ACC112 (cell line): ENCODE measurements at regions not wholly inside any gene's neighbourhood (a gene's known extent, or its start where the extent isn't known, plus 50 kb on each side); places are given as distances from the start of the nearest gene placed in this dataset.

Experiments
- H2AFZ ChIP-seq: fragments of 200-600 bp; sonication (generic); one replicate; pipeline ENCODE4 v1.6.0; 2017; ENCODE audit warnings: antibody characterized with exemption, low read length; ENCODE audit not compliant: unreplicated experiment
- H3K27ac ChIP-seq: fragments of 200-600 bp; sonication (generic); 2 replicates; pipeline ENCODE4 v1.5.1; 2014; ENCODE audit warnings: low read depth, mild to moderate bottlenecking, antibody characterized with exemption, low read length, moderate library complexity
- H3K27me3 ChIP-seq: fragments of 200-600 bp; sonication (generic); 2 replicates; pipeline ENCODE4 v1.6.1; 2014; ENCODE audit warnings: mild to moderate bottlenecking, antibody characterized with exemption, low read length, moderate library complexity, mixed read lengths; ENCODE audit not compliant: insufficient read depth
- H3K36me3 ChIP-seq: fragments of 200-600 bp; sonication (generic); 2 replicates; pipeline ENCODE4 v1.6.1; 2016; ENCODE audit warnings: mild to moderate bottlenecking, antibody characterized with exemption, low read length, moderate library complexity, mixed read lengths; ENCODE audit not compliant: insufficient read depth
- H3K4me1 ChIP-seq: fragments of 200-600 bp; sonication (generic); one replicate; pipeline ENCODE4 v1.6.1; 2016; ENCODE audit warnings: low read length, mixed read lengths; ENCODE audit not compliant: insufficient read depth, unreplicated experiment, control insufficient read depth
- H3K4me3 ChIP-seq: fragments of 200-600 bp; sonication (generic); 2 replicates; pipeline ENCODE4 v1.5.1; 2014; ENCODE audit warnings: mild to moderate bottlenecking, low read depth, low read length
- H3K79me2 ChIP-seq: fragments of 200-600 bp; sonication (generic); one replicate; pipeline ENCODE4 v1.6.0; 2016; ENCODE audit warnings: low read length; ENCODE audit not compliant: control insufficient read depth, unreplicated experiment, insufficient read depth

- no peaks in the 10 kb centered on the region for H3K79me2 ChIP-seq
- H3K4me3 ChIP-seq, result no peak overlapping the region
- no peak overlapping the region for H3K27ac ChIP-seq
- H3K27me3 ChIP-seq, result no peaks in the 10 kb centered on the region
- no peak overlapping the region for H2AFZ ChIP-seq
- H3K4me1 ChIP-seq, result peaks cover 12% of the 10 kb centered on the region
- no peaks in the 10 kb centered on the region for H3K36me3 ChIP-seq
Observed at GRCh38 chr5:112112346-112112745, 306.7 kb downstream of the EPB41L4A start.

GRCh38 chr5:112109331-112110007 lies 309.6 kb downstream of the EPB41L4A start:
- no peaks in the 10 kb centered on the region for H3K36me3 ChIP-seq
- no peak overlapping the region for H2AFZ ChIP-seq
- H3K79me2 ChIP-seq, result no peaks in the 10 kb centered on the region
- peaks cover 12% of the 10 kb centered on the region for H3K4me1 ChIP-seq
- no peak overlapping the region for H3K27ac ChIP-seq
- H3K4me3 ChIP-seq, result no peak overlapping the region
- no peaks in the 10 kb centered on the region for H3K27me3 ChIP-seq

GRCh38 chr5:112106878-112107277 lies 312.2 kb downstream of the EPB41L4A start:
- Histone ChIP-seq H3K4me3 (no peak overlapping the region), H3K27me3 (no peaks in the 10 kb centered on the region), H3K27ac (no peak overlapping the region), H2AFZ (no peak overlapping the region), H3K79me2 (no peaks in the 10 kb centered on the region), H3K36me3 (no peaks in the 10 kb centered on the region), H3K4me1 (peaks cover 12% of the 10 kb centered on the region)

- Histone ChIP-seq H3K27me3 (no peaks in the 10 kb centered on the region), H3K36me3 (no peaks in the 10 kb centered on the region), H3K27ac (no peak overlapping the region), H3K4me3 (no peak overlapping the region), H3K79me2 (no peaks in the 10 kb centered on the region), H2AFZ (peak overlapping the region; percentile 41), H3K4me1 (no peaks in the 10 kb centered on the region)
Observed at GRCh38 chr5:112097768-112098167, 321.3 kb downstream of the EPB41L4A start.

GRCh38 chr5:112087222-112087621 lies 330.2 kb upstream of the NREP start:
- H3K27me3 ChIP-seq, result no peaks in the 10 kb centered on the region
- no peaks in the 10 kb centered on the region for H3K4me1 ChIP-seq
- no peak overlapping the region for H2AFZ ChIP-seq
- no peak overlapping the region for H3K4me3 ChIP-seq
- no peak overlapping the region for H3K27ac ChIP-seq
- H3K79me2 ChIP-seq, result no peaks in the 10 kb centered on the region
- H3K36me3 ChIP-seq, result no peaks in the 10 kb centered on the region

GRCh38 chr5:112086740-112087139 lies 329.7 kb upstream of the NREP start:
- H3K4me1 ChIP-seq, result no peaks in the 10 kb centered on the region
- H3K79me2 ChIP-seq, result no peaks in the 10 kb centered on the region
- H3K4me3 ChIP-seq, result no peak overlapping the region
- no peak overlapping the region for H3K27ac ChIP-seq
- H3K27me3 ChIP-seq, result no peaks in the 10 kb centered on the region
- H3K36me3 ChIP-seq, result no peaks in the 10 kb centered on the region
- H2AFZ ChIP-seq, result no peak overlapping the region

- H3K79me2 ChIP-seq, result no peaks in the 10 kb centered on the region
- H3K27me3 ChIP-seq, result no peaks in the 10 kb centered on the region
- H3K4me3 ChIP-seq, result no peak overlapping the region
- no peak overlapping the region for H3K27ac ChIP-seq
- no peaks in the 10 kb centered on the region for H3K4me1 ChIP-seq
- H3K36me3 ChIP-seq, result no peaks in the 10 kb centered on the region
- H2AFZ ChIP-seq, result no peak overlapping the region
Observed at GRCh38 chr5:112084149-112084548, 327.2 kb upstream of the NREP start.

- no peaks in the 10 kb centered on the region for H3K79me2 ChIP-seq
- no peak overlapping the region for H2AFZ ChIP-seq
- no peak overlapping the region for H3K27ac ChIP-seq
- H3K4me3 ChIP-seq, result no peak overlapping the region
- H3K36me3 ChIP-seq, result no peaks in the 10 kb centered on the region
- H3K27me3 ChIP-seq, result no peaks in the 10 kb centered on the region
- H3K4me1 ChIP-seq, result no peaks in the 10 kb centered on the region
Observed at GRCh38 chr5:112083623-112084022, 326.6 kb upstream of the NREP start.

GRCh38 chr5:112077180-112077579 lies 320.2 kb upstream of the NREP start:
- peak overlapping the region; percentile 59; the same call in 1 of the 2 replicates for H3K4me3 ChIP-seq
- H3K4me1 ChIP-seq, result peaks cover 6% of the 10 kb centered on the region
- H3K79me2 ChIP-seq, result no peaks in the 10 kb centered on the region
- H3K27ac ChIP-seq, result no peak overlapping the region
- H3K27me3 ChIP-seq, result no peaks in the 10 kb centered on the region
- H2AFZ ChIP-seq, result peak overlapping the region; percentile 89
- no peaks in the 10 kb centered on the region for H3K36me3 ChIP-seq

- Histone ChIP-seq H3K27me3 (no peaks in the 10 kb centered on the region), H3K27ac (no peak overlapping the region), H3K4me3 (no peak overlapping the region), H3K36me3 (no peaks in the 10 kb centered on the region), H3K79me2 (no peaks in the 10 kb centered on the region), H3K4me1 (peaks cover 6% of the 10 kb centered on the region), H2AFZ (no peak overlapping the region)
Observed at GRCh38 chr5:112070022-112070421, 313.0 kb upstream of the NREP start.

- Histone ChIP-seq H3K4me3 (no peak overlapping the region), H3K36me3 (no peaks in the 10 kb centered on the region), H3K79me2 (no peaks in the 10 kb centered on the region), H3K4me1 (peaks cover 6% of the 10 kb centered on the region), H3K27me3 (no peaks in the 10 kb centered on the region), H2AFZ (no peak overlapping the region), H3K27ac (no peak overlapping the region)
Observed at GRCh38 chr5:112069329-112069728, 312.3 kb upstream of the NREP start.
